ENCODE measurements at regions not wholly inside any gene's neighbourhood (a gene's known extent, or its start where the extent isn't known, plus 50 kb on each side); places are given as distances from the start of the nearest gene placed in this dataset.

- no peaks in the 10 kb centered on the region for H3K9me3 Mint-ChIP-seq
- no peak for ATAC-seq
- no peaks in the 10 kb centered on the region for H3K36me3 Mint-ChIP-seq
- no peak overlapping the region for H3K27ac Mint-ChIP-seq
- no peak for DNase-seq (ENCODE audit: low spot score in 2 of 2)
These were observed 103.7 kb downstream of the OGFRL1 start for GRCh38 chr6:71392276-71392675.

- no peaks in the 10 kb centered on the region for H3K36me3 Mint-ChIP-seq
- H3K9me3 Mint-ChIP-seq: no peaks in the 10 kb centered on the region
- DNase-seq (ENCODE audit: low spot score in 2 of 2): no peak
- no peak for ATAC-seq
- no peak overlapping the region for H3K27ac Mint-ChIP-seq
These were observed 104.9 kb downstream of the OGFRL1 start for GRCh38 chr6:71393471-71393870.

GRCh38 chr6:71393981-71394432, 105.4 kb downstream of the OGFRL1 start:
- no peaks in the 10 kb centered on the region for H3K9me3 Mint-ChIP-seq
- no peak for ATAC-seq
- no peak for DNase-seq (ENCODE audit: low spot score in 2 of 2)
- no peaks in the 10 kb centered on the region for H3K36me3 Mint-ChIP-seq
- no peak overlapping the region for H3K27ac Mint-ChIP-seq

- Mint-ChIP-seq H3K9me3 (no peaks in the 10 kb centered on the region), H3K36me3 (no peaks in the 10 kb centered on the region), H3K27ac (no peak overlapping the region)
- ATAC-seq: no peak
- DNase-seq (ENCODE audit: low spot score in 2 of 2): no peak
These were observed 106.3 kb downstream of the OGFRL1 start for GRCh38 chr6:71394926-71395325.

GRCh38 chr6:71395731-71396409, 107.3 kb downstream of the OGFRL1 start:
- ATAC-seq (no peak), DNase-seq (ENCODE audit: low spot score in 2 of 2) (no peak)
- Mint-ChIP-seq H3K36me3 (no peaks in the 10 kb centered on the region), H3K9me3 (no peaks in the 10 kb centered on the region), H3K27ac (peak overlapping the region in 1 of 2 donors; percentile 65)

GRCh38 chr6:71396410-71396801, 107.8 kb downstream of the OGFRL1 start:
- H3K27ac Mint-ChIP-seq: no peak overlapping the region
- peak; percentile 69 to 96 for ATAC-seq
- DNase-seq (ENCODE audit: low spot score in 2 of 2): no peak
- H3K36me3 Mint-ChIP-seq: no peaks in the 10 kb centered on the region
- H3K9me3 Mint-ChIP-seq: no peaks in the 10 kb centered on the region

GRCh38 chr6:71399279-71399678, 110.7 kb downstream of the OGFRL1 start:
- no peak overlapping the region for H3K27ac Mint-ChIP-seq
- no peak for DNase-seq (ENCODE audit: low spot score in 2 of 2)
- ATAC-seq: no peak
- H3K9me3 Mint-ChIP-seq: no peaks in the 10 kb centered on the region
- no peaks in the 10 kb centered on the region for H3K36me3 Mint-ChIP-seq

- H3K36me3 Mint-ChIP-seq: no peaks in the 10 kb centered on the region
- no peak overlapping the region for H3K27ac Mint-ChIP-seq
- ATAC-seq (no peak), DNase-seq (ENCODE audit: low spot score in 2 of 2) (no peak)
- H3K9me3 Mint-ChIP-seq: no peaks in the 10 kb centered on the region
These were observed 112.2 kb downstream of the OGFRL1 start for GRCh38 chr6:71400852-71401251.

- DNase-seq (ENCODE audit: low spot score in 2 of 2): no peak
- no peak for ATAC-seq
- H3K9me3 Mint-ChIP-seq: no peaks in the 10 kb centered on the region
- H3K36me3 Mint-ChIP-seq: no peaks in the 10 kb centered on the region
- no peak overlapping the region for H3K27ac Mint-ChIP-seq
These were observed 113.5 kb downstream of the OGFRL1 start for GRCh38 chr6:71402096-71402495.

GRCh38 chr6:71403422-71404134, 115.0 kb downstream of the OGFRL1 start:
- Mint-ChIP-seq H3K27ac (no peak overlapping the region), H3K36me3 (no peaks in the 10 kb centered on the region), H3K9me3 (no peaks in the 10 kb centered on the region)
- ATAC-seq: no peak
- DNase-seq (ENCODE audit: low spot score in 2 of 2): no peak

- DNase-seq (ENCODE audit: low spot score in 2 of 2): no peak
- ATAC-seq: no peak
- H3K27ac Mint-ChIP-seq: no peak overlapping the region
- no peaks in the 10 kb centered on the region for H3K36me3 Mint-ChIP-seq
- H3K9me3 Mint-ChIP-seq: no peaks in the 10 kb centered on the region
These were observed 115.7 kb downstream of the OGFRL1 start for GRCh38 chr6:71404145-71404966.

GRCh38 chr6:71404967-71405278, 116.3 kb downstream of the OGFRL1 start:
- ATAC-seq (no peak), DNase-seq (ENCODE audit: low spot score in 2 of 2) (no peak)
- Mint-ChIP-seq H3K9me3 (no peaks in the 10 kb centered on the region), H3K27ac (no peak overlapping the region), H3K36me3 (no peaks in the 10 kb centered on the region)

- no peak overlapping the region for H3K27ac Mint-ChIP-seq
- H3K36me3 Mint-ChIP-seq: no peaks in the 10 kb centered on the region
- no peaks in the 10 kb centered on the region for H3K9me3 Mint-ChIP-seq
- DNase-seq (ENCODE audit: low spot score in 2 of 2) (no peak), ATAC-seq (no peak)
These were observed 116.8 kb downstream of the OGFRL1 start for GRCh38 chr6:71405416-71405815.

GRCh38 chr6:71406865-71407860, 118.6 kb downstream of the OGFRL1 start:
- Mint-ChIP-seq H3K36me3 (no peaks in the 10 kb centered on the region), H3K27ac (no peak overlapping the region)
- no peak for ATAC-seq

GRCh38 chr6:71408787-71409723, 120.4 kb downstream of the OGFRL1 start:
- Mint-ChIP-seq H3K36me3 (no peaks in the 10 kb centered on the region), H3K9me3 (no peaks in the 10 kb centered on the region), H3K27ac (no peak overlapping the region)
- no peak for DNase-seq (ENCODE audit: low spot score in 2 of 2)
- no peak for ATAC-seq

More at GRCh38 chr6:71406865-71407860, 118.6 kb downstream of the OGFRL1 start:
- H3K9me3 Mint-ChIP-seq: no peaks in the 10 kb centered on the region
- DNase-seq (ENCODE audit: low spot score in 2 of 2): no peak

Measured in activated naive CD4-positive, alpha-beta T cell treated with anti-CD3 and anti-CD28 coated beads, Interleukin-2, amount 50 U/mL, for 72 hours (primary cell).